ENCODE measurements at regions not wholly inside any gene's neighbourhood (a gene's known extent, or its start where the extent isn't known, plus 50 kb on each side); places are given as distances from the start of the nearest gene placed in this dataset.

- dilution Hi-C loops (cut with HindIII; ENCODE audit: low sequenced_read_pairs, unreplicated experiment), result no loop called here
- peaks cover 11% of the 10 kb centered on the region; the same call in 1 of the 2 replicates for H3K4me1 ChIP-seq (ENCODE audit: control insufficient read depth, insufficient read depth, low read length)
These were observed 74.0 kb upstream of the GSE1 start for GRCh38 chr16:85539084-85539483.

More at GRCh38 chr16:85539084-85539483, 74.0 kb upstream of the GSE1 start:
- no peak overlapping the region for H2AK5ac ChIP-seq (ENCODE audit: low read depth, low read length)
- H3K18ac ChIP-seq (ENCODE audit: low read depth, low read length), result no peak overlapping the region
- ATAC-seq (ENCODE audit: low read depth), result no peak
- H3K14ac ChIP-seq (replicated peaks; ENCODE audit: low read depth, low read length), result no peak overlapping the region
- no peak overlapping the region for H2AFZ ChIP-seq (replicated peaks; ENCODE audit: low read length, poor library complexity)
- no peak for DNase-seq
- no peak overlapping the region for H3K23ac ChIP-seq (ENCODE audit: low read depth, low read length)
- H2BK120ac ChIP-seq (ENCODE audit: low read depth, low read length), result no peak overlapping the region
- H3K9ac ChIP-seq (ENCODE audit: low read depth, low read length), result no peak overlapping the region
- H3K4me2 ChIP-seq (ENCODE audit: low read depth, low read length), result no peak overlapping the region
- no peak overlapping the region for H4K91ac ChIP-seq (ENCODE audit: insufficient read depth, low read depth, low read length)
- in situ Hi-C loops (cut with MboI; ENCODE audit: low sequenced_read_pairs) (no loop called here), intact Hi-C loops (cut with micrococcal nuclease) (no loop called here)
- peaks cover 10 to 46% of the 10 kb centered on the region in 2 experiments for H3K79me1 ChIP-seq (ENCODE audit: low read depth in 1 of 2, low read length in 2 of 2)
- H2BK5ac ChIP-seq (ENCODE audit: low read depth, low read length, poor library complexity, severe bottlenecking), result no peak overlapping the region
- no peak overlapping the region for H3K27ac ChIP-seq (ENCODE audit: insufficient read depth, low read length)
- BruUV-seq (replicated peaks), result no TSS peak
- no peak overlapping the region for H2AK9ac ChIP-seq (replicated peaks; ENCODE audit: low read depth, low read length, poor library complexity)
- H3K9me1 ChIP-seq (ENCODE audit: insufficient read depth, low read length), result peaks cover 14% of the 10 kb centered on the region; the same call in 1 of the 2 replicates
- WGBS, 2 experiments (ENCODE audit: extremely low coverage in 2 of 2, insufficient read length in 1 of 2), result 100% methylated on average over 4 of the region's 7 CpGs; no CpG with 5 or more reads in 1 of the 2 experiments
- H2BK15ac ChIP-seq (ENCODE audit: low read depth, low read length), result no peak overlapping the region
- no peak overlapping the region for H4K5ac ChIP-seq (ENCODE audit: low read depth, low read length)
- H3K27me3 ChIP-seq (ENCODE audit: control insufficient read depth, insufficient read depth, low read length), result no peaks in the 10 kb centered on the region
- peaks cover 4% of the 10 kb centered on the region; the same call in 1 of the 2 replicates for H3K36me3 ChIP-seq (ENCODE audit: control insufficient read depth, insufficient read depth, low read length)
- peaks cover 33% of the 10 kb centered on the region for H4K20me1 ChIP-seq (ENCODE audit: insufficient read depth, low read length)
- no peak overlapping the region for H3K4me3 ChIP-seq (ENCODE audit: insufficient read depth, low read depth, low read length)
- TF ChIP-seq SMC3 (IDR thresholded peaks at IDR 0.05; ENCODE audit: low read depth, low read length), result no peak
- TF ChIP-seq NFE2L2 (IDR thresholded peaks at IDR 0.05; ENCODE audit: low read depth, low read length), result no peak
- no peak for TF ChIP-seq CTCF (conservative IDR thresholded peaks at IDR 0.05; ENCODE audit: low read depth, low read length)
- no peak for TF ChIP-seq ELK1 (IDR thresholded peaks at IDR 0.05; ENCODE audit: borderline replicate concordance, low read depth, low read length)
- TF ChIP-seq RAD21 (IDR thresholded peaks at IDR 0.05; ENCODE audit: low read length), result no peak
- no peak for TF ChIP-seq RCOR1 (IDR thresholded peaks at IDR 0.05; ENCODE audit: insufficient replicate concordance, low read length)
- TF ChIP-seq RFX5 (IDR thresholded peaks at IDR 0.05; ENCODE audit: low read depth, low read length), result no peak
- no peak for TF ChIP-seq BHLHE40 (IDR thresholded peaks at IDR 0.05; ENCODE audit: low read depth, low read length)
- H4K8ac ChIP-seq (ENCODE audit: low read depth in 2 of 2, low read length in 2 of 2), result no peak overlapping the region
- ChIA-PET POLR2A (ENCODE audit: unreplicated experiment) (no interaction called here), CTCF (no interaction called here)
- no peak overlapping the region for H3K56ac ChIP-seq (ENCODE audit: extremely low read depth, insufficient read depth, low read length)
- H3K9me3 ChIP-seq (ENCODE audit: control insufficient read depth, insufficient read depth, low read length), result peaks cover 11% of the 10 kb centered on the region
- no peak overlapping the region for H2BK20ac ChIP-seq (ENCODE audit: low read depth, low read length)
- no peak overlapping the region for H3K4ac ChIP-seq (ENCODE audit: low read depth, low read length)

All from IMR-90 (cell line).